Suppressor macrophage treated with lipopolysaccharide for 1 hour (primary cell): ENCODE measurements at regions not wholly inside any gene's neighbourhood (a gene's known extent, or its start where the extent isn't known, plus 50 kb on each side); places are given as distances from the start of the nearest gene placed in this dataset.

Experiments used
- DNase-seq, 3 donors: peaks; one replicate each; pipeline ENCODE4 v3.0.0-alpha.2; 2020 to 2022

GRCh38 chr4:11663114-11663513 lies 234.4 kb upstream of the HS3ST1 start:
- no peak for DNase-seq

DNA sequence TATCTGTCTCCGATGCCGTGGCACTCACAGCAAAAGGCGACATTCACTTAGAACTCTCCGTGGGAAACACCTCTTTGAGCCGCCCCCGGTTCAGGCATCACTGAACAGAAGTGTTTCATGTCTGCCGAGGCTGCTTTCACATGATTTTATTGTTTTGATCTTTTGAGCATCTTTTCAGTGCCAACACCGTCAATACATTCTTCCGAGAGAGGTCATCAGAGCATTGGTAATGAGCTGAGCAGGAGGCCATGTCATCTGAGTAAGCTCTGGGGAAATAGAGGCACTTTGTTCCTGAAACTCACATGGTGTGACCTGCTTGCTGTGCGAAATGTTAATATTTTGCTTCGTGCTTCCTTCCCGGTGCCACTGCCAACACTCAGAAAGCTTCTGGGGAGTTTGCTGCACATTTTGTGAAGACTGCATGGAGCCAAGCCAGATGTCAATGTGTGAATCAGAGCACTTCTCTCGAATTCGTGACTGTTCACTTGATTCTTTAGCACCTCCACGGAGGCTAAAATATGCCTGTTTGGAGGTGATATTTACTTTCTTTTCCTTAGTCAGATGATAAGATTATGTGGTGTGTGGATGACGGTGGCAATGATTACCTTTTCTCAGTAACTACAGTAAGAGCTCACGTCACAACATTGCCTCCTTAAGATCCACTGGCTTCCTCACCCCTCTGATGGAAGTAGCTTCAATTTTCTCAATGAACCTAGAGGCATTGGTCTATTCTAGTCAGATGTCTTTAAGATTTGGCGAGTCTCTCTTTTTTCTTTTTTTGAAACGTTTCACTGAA lies 222.3 kb upstream of the HS3ST1 start:
- no peak for DNase-seq

DNA sequence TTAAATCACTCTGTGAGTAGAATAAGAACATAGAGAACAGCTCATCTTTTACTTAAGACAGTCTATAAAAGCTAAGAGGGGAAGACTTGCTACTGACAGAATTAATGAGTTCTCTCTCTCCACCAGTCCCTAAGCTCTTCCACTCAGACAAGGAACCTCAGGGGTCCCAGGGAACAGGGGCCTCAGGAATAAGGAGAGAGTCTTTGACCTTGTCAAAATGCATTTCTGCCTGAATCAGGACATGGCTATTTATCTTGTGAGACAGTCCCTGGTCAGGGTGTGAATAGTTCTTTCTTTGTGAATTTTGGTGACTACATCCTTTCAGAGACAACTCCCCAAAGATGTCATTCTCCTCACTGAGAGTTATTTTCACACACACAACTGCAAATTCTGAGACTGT lies 218.7 kb upstream of the HS3ST1 start:
- no peak for DNase-seq

- DNase-seq, result peak in 1 of 3 donors; percentile 25
Observed at GRCh38 chr4:11643081-11643480, 214.4 kb upstream of the HS3ST1 start.

GRCh38 chr4:11640584-11640983 lies 211.9 kb upstream of the HS3ST1 start:
- DNase-seq, result no peak

DNA sequence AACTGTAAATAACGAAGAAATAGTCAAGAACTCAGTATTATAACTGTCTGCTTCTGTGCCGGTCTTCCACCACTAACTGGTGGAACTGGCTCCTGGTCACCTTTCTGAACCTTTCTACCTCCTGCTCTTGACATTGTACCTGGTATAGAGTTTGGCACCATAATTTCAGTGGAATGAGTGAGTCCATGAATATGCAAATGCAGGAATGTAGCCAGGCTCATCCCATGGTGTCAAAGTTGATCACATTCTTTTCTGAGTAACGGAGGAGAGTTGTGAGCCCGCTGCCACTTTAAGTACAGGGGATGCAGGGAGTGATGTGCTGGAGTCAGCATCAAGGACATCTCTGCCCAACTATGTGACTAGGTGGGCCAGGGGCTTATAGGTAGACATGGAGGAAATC lies 207.9 kb upstream of the HS3ST1 start:
- DNase-seq, result no peak

GRCh38 chr4:11636031-11636430 lies 207.3 kb upstream of the HS3ST1 start:
- DNase-seq, result no peak

DNA sequence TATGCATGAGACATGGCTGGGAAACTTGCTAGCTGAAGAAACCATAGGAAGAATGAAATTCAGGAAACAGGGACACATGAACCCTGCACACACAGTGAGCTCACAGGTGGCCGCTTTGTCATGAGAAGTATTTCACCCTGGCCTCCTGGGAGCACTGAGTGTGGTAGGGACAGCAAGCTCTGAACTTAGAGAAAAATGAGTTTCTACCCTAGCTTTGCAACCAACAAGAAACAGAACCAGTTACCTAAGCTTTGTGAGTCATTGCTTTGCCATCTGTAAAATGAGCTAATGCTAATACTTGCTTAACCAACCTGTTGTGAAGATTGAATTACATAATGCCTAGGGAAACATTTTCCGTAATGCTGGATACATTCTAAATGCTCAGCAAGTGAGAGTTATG lies 206.6 kb upstream of the HS3ST1 start:
- peak in 1 of 3 donors; percentile 24 for DNase-seq

- no peak for DNase-seq
Observed at GRCh38 chr4:11634283-11634682, 205.6 kb upstream of the HS3ST1 start.

DNA sequence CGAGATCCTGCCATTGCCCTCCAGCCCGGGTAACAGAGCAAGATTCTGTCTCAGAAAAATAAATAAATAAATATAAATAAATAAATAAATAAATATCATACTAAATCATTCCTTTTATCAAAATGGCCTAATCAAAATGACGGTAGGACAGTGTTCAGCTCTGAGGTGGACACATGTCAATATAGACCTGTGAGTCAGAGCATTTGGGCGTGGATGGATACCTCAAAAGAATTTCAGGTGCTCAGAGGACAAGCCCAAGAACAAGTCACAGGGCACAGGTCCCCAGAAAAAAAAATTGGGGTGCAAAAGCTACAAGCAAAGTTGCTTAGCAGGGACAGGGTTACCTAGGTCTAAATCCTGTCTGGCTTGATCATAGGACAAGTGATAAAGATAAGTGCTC lies 204.7 kb upstream of the HS3ST1 start:
- DNase-seq, result no peak

GRCh38 chr4:11632483-11632882 lies 203.8 kb upstream of the HS3ST1 start:
- no peak for DNase-seq

- DNase-seq, result no peak
Observed at GRCh38 chr4:11632025-11632424, 203.3 kb upstream of the HS3ST1 start.

- DNase-seq, result no peak
Observed at GRCh38 chr4:11631416-11631815, 202.7 kb upstream of the HS3ST1 start.

DNA sequence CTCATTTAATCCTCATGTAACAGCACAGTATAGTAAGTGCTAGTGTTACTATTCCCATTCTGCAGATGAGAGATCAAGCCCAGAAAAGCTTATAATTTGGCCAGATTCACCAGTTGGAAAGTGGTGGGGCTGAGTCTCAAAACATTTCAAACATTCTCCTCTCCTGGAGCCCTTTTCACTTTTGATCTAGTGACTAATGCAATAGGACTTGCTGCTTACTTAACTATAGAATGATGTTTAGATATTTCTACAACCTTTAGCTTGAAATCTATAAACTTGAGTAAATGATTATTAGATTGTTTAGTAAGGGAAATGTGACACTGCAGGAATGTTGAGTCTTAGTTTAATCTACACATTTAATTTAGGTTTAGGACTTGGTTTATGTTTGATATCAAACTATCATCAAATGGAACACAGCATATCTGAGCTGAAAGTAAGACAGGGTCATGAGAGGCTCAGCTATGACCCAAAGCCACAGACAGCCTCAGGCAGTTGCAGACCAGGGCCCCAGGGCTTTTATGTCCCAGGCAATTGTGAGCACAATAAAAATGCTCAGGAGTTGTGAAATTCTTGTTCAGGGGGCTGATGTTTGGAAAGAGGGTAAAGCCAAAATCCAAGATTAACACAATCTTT lies 199.5 kb upstream of the HS3ST1 start:
- no peak for DNase-seq

GRCh38 chr4:11626066-11626465 lies 197.4 kb upstream of the HS3ST1 start:
- DNase-seq, result no peak

DNA sequence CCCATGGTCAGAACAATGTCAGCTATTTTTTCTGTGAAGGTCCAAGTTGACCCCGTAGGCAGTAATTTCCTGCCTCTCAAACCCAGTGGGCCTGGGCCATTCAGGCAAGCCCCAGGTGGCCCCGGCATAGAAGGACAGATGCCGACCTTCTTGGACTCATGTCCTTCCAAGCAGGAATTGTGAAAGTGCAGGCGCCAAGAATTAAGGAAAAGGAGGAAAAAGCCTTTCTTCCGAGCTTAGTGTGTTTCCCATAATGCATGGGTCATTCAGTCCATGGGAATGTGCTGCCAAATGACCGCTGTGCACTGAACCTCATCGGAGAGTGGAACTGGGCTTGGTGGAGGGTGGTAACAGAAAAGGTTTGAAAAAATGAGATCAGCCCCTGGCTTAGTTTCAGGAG lies 196.5 kb upstream of the HS3ST1 start:
- no peak for DNase-seq

GRCh38 chr4:11624370-11624769 lies 195.7 kb upstream of the HS3ST1 start:
- no peak for DNase-seq

DNA sequence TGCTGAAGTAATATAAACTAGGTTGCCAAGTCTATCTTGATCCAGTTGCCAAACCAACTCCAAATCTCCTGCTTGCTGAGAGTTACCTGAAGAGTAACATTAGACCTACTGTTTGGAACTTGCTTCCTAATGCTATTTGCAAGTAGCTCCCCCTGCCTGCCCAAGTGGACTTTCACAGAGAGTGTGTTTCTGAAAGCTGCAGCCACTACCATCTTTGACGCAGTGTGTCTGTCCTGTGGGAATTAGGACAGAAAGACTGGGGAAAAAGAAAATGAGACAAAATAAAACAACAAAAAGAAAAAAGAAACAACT lies 195.0 kb upstream of the HS3ST1 start:
- DNase-seq, result peak in 1 of 3 donors; percentile 17

DNA sequence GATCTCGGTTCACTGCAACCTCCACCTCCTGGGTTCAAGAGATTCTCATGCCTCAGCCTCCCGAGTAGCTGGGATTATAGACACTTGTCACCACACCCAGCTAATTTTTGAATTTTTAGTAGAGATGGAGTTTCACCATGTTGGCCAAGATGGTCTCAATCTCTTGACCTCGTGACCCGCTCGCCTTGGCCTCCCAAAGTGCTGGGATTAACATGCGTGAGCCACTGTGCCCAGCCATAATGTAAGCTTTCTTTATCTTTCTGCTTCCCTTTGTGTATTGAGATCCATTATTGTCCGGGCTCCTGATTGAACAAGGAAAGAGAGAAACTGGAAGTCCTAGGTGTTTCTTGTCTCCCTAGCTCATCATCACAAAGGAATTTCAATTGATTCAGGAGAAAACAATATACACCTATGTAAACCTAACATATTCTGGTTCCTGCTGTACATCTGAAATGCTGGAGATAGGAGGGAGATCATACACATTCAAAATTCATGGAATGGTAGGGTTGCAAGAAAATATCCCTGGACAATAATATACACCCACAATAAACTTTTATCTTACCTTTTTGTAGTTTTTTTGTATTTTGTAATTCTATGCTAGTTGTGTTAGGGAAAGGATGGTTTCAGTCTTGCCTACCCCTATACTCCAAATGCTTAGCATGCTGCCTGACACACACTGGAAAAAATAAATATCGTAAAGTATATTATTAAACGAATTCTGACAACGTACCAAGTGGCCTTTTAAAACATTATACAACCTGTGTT lies 194.4 kb upstream of the HS3ST1 start:
- DNase-seq, result no peak

- no peak for DNase-seq
Observed at GRCh38 chr4:11620861-11621260, 192.2 kb upstream of the HS3ST1 start.

- DNase-seq, result peak; percentile 44 to 65 (median 64)
Observed at GRCh38 chr4:11618666-11619282, 190.1 kb upstream of the HS3ST1 start.

- DNase-seq, result no peak
Observed at GRCh38 chr4:11616856-11617255, 188.2 kb upstream of the HS3ST1 start.

GRCh38 chr4:11615601-11616000 lies 186.9 kb upstream of the HS3ST1 start:
- DNase-seq, result no peak

DNA sequence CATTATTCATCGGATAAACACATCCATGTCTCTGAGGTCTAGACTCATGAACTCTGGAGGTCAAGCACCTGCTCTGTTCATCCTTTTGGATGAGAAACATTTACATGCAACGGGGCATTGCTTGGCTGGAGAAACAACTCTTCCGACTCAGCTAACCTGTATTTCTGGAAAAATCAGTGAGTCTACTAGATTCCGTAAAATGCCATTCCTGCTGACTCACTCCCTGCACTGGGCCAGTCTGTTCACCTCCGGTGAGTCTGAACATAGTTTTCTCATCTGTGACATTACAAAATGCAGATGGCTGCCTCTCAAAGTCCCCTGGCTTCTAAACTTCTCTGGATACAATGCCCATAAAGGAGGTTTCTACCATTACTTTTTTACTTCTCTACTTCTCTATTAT lies 185.7 kb upstream of the HS3ST1 start:
- DNase-seq, result no peak
